AG09319 (cell line): ENCODE measurements at regions not wholly inside any gene's neighbourhood (a gene's known extent, or its start where the extent isn't known, plus 50 kb on each side); places are given as distances from the start of the nearest gene placed in this dataset.
"Not testable (repeated sequence)": the region's sequence is repeated elsewhere in the genome, so short reads cannot be mapped to it uniquely, and the experiment has no call there.

ENCODE experiments used
- DNase-seq: peaks from one replicate; pipeline ENCODE4 v3.0.0-alpha.2; 2010; ENCODE audit warnings: low read depth; ENCODE audit errors: extremely low read depth
- TF ChIP-seq, protein P1 (sequence below): IDR thresholded peaks from 2 replicates; pipeline ENCODE4 v1.5.1; 2011; ENCODE audit warnings: low read depth, mild to moderate bottlenecking, inconsistent platforms, low read length, moderate library complexity

DNA sequence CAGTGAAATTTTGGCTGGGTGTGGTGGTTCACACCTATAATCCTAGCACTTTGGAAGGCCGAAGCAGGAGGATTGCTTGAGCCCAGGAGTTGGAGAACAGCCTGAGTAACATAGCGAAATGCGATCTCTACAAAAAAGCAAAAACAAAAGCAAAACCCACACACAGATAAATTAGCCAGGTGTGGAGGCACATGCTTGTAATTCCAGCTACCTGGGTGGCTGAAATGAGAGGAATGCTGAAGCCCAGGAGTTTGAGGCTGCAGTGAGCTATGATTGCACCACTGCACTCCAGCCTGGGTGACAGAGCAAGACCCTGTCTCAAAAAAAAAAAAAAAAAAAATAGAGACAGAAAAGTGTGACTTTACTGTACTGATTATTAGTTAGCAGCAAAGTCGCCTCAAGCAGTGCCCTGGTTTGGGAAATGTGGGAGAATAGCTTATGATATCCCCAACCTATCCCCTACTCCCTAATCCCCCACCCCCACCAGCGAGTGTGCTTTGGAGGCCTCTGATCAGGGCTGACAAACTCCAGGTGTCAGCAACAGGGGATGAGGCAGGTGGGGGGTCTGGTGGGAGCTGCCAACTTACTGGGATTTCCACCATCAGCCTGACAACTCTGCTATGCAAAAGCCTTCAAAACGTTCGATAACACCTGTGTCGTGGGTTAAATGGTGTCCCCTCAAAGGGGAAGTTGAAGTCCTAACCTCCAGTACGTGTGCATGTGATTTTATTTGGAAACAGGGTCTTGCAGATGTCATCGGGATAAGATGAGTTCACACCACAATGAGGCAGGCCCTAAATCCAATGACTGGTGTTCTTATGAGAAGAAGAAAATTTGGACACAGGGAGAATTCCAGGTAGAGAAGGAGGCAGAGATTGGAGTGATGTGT lies 124.7 kb upstream of the SDK1 start:
- DNase-seq: no peak
- TF ChIP-seq, protein P1, sequence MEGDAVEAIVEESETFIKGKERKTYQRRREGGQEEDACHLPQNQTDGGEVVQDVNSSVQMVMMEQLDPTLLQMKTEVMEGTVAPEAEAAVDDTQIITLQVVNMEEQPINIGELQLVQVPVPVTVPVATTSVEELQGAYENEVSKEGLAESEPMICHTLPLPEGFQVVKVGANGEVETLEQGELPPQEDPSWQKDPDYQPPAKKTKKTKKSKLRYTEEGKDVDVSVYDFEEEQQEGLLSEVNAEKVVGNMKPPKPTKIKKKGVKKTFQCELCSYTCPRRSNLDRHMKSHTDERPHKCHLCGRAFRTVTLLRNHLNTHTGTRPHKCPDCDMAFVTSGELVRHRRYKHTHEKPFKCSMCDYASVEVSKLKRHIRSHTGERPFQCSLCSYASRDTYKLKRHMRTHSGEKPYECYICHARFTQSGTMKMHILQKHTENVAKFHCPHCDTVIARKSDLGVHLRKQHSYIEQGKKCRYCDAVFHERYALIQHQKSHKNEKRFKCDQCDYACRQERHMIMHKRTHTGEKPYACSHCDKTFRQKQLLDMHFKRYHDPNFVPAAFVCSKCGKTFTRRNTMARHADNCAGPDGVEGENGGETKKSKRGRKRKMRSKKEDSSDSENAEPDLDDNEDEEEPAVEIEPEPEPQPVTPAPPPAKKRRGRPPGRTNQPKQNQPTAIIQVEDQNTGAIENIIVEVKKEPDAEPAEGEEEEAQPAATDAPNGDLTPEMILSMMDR: no peak

- TF ChIP-seq, protein P1: no peak
Measured at GRCh38 chr7:3177271-3177670, 123.8 kb upstream of the SDK1 start.

DNA sequence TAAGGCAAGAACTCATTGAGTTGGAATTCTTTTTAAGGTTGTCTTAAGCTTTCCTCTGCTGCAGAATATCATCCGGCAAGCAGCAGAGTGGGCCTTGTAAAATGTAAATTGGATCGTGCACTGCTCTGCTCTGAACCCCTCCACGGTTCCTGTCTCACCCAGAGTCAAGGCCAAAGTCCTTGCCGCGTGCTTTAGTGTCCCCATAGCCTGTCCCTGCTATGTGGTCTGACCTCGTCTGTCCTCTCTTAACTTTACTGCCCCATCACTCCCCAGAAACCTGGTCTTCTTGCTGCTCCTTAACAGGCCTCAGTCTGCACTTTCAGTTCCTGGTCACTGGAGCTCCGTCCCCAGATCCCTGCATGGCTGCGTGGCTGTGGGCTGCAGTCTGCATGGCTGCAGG lies 121.6 kb upstream of the SDK1 start:
- TF ChIP-seq, protein P1: no peak

More at GRCh38 chr7:3177271-3177670, 123.8 kb upstream of the SDK1 start:
- no peak for DNase-seq

GRCh38 chr7:3180604-3181003 lies 120.4 kb upstream of the SDK1 start:
- TF ChIP-seq, protein P1: no peak
- DNase-seq: no peak

More for the DNA sequence above, 121.6 kb upstream of the SDK1 start:
- no peak for DNase-seq

DNA sequence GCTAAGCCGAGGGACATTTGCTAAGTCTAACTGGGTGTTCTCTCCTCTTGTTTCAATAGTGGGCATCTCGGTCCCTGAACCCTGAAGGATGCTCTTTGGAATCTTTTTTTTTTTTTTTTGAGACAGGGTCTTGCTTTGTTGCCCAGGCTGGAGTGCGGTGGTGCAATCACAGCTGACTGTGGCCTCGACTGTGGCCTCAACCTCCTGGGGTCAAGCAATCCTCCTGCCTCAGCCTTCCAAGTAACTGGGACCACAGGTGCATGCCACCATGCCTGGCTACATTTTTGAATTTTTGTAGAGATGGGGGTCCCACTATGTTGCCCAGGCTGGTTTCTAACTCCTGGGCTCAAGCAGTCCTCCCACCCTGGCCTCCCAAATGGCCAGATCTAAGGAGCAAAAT lies 119.0 kb upstream of the SDK1 start:
- DNase-seq: not testable (repeated sequence)

DNA sequence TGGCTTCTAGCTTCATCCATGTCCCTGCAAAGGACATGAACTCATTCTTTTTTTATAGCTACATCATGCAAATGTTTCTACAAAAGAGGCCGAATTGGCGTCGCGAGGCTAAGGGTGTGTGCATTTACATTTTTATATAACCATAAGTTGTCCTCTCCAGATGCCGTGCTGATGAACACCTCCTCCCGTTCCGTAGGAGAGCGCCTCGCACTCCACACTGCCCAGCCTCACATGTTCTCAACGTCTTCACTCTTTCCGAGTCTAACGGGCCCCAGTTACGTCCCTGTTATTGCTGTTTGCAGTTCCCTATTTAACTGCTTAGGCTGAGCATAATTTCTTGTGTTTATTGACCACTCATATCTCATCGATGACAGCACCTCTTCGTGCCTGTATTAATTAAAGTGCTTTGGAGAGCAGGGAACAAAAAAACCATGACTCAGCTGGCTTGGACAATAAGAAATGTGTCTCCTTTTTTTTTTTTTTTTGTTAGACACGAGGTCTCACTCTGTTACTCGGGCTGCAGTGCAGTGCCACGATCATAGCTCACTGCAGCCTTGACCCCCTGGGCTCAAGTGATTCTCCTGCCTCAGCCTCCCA lies 113.5 kb upstream of the SDK1 start:
- no peak for DNase-seq
- TF ChIP-seq, protein P1: no peak

GRCh38 chr7:3188946-3189345 lies 112.1 kb upstream of the SDK1 start:
- TF ChIP-seq, protein P1: no peak

More at GRCh38 chr7:3188946-3189345, 112.1 kb upstream of the SDK1 start:
- DNase-seq: no peak
